GM08714 (cell line): ENCODE measurements at regions not wholly inside any gene's neighbourhood (a gene's known extent, or its start where the extent isn't known, plus 50 kb on each side); places are given as distances from the start of the nearest gene placed in this dataset.

Experiments used
- H3K4me3 ChIP-seq: fragments of 200-500 bp; sonication (Bioruptor generic); 2 replicates; pipeline ENCODE4 v1.5.1; 2014; ENCODE audit warnings: mild to moderate bottlenecking, low read length, inconsistent platforms
- ZNF274 ChIP-seq: IDR thresholded peaks from 2 replicates; pipeline ENCODE4 v1.6.1; 2012; ENCODE audit warnings: mild to moderate bottlenecking, low read depth, low read length

- no peak overlapping the region for H3K4me3 ChIP-seq
- TF ChIP-seq ZNF274: no peak
Measured at GRCh38 chr13:38617936-38618335, 68.9 kb upstream of the FREM2 start.

GRCh38 chr13:38618336-38618735 is 68.5 kb upstream of the FREM2 start:
- H3K4me3 ChIP-seq: no peak overlapping the region
- no peak for TF ChIP-seq ZNF274

GRCh38 chr13:38618881-38619280 is 68.0 kb upstream of the FREM2 start:
- H3K4me3 ChIP-seq: no peak overlapping the region
- no peak for TF ChIP-seq ZNF274

DNA sequence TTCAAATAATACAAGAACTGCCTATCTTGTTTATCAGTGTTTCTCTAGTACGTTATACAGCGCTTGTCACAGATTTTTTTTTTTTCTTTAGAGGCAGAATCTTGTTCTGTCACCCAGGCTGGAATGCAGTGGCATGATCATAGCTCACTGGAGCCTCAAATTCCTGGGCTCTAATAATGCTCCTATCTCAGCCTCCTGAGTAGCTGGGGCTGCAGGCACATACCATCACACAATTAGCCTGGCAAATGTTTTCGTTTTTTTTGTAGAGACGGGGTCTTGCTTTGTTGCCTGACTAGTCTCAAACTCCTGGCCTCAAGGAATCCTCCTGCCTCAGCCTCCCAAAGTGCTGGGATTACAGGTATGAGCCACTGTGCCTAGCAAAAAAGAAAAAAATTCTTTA is 66.0 kb upstream of the FREM2 start:
- no peak for TF ChIP-seq ZNF274

GRCh38 chr13:38624822-38625221 is 62.1 kb upstream of the FREM2 start:
- no peak for TF ChIP-seq ZNF274
- H3K4me3 ChIP-seq: no peak overlapping the region

More for the DNA sequence above, 66.0 kb upstream of the FREM2 start:
- no peak overlapping the region for H3K4me3 ChIP-seq

GRCh38 chr13:38628554-38628953 is 58.3 kb upstream of the FREM2 start:
- H3K4me3 ChIP-seq: no peak overlapping the region
- no peak for TF ChIP-seq ZNF274

DNA sequence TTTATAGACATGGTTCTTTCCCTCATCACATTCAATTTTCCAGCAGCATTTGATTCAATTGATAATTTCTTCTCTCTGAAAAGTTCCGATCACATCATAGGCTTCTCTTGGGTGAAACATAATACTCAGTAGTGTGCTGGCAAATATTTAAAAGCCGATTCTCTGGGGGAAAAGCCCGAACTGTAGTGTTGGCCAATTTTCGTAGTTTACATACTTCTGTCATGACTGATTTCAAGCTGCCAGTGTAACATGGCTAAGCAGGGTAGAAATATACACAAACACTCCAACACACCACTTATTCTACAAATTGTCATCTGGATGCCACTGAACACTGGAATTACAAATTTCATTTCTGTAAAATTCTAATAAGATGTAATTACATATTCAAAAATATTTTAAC is 56.1 kb upstream of the FREM2 start:
- TF ChIP-seq ZNF274: no peak
- H3K4me3 ChIP-seq: no peak overlapping the region

GRCh38 chr13:38635030-38635429 is 51.8 kb upstream of the FREM2 start:
- no peak overlapping the region for H3K4me3 ChIP-seq
- TF ChIP-seq ZNF274: no peak

- no peak for TF ChIP-seq ZNF274
- no peak overlapping the region for H3K4me3 ChIP-seq
Measured at GRCh38 chr13:38636073-38636472, 50.8 kb upstream of the FREM2 start.

- TF ChIP-seq ZNF274: no peak
- H3K4me3 ChIP-seq: no peak overlapping the region
Measured at GRCh38 chr13:38636761-38637160, 50.1 kb upstream of the FREM2 start.
